GM19372 (cell line): ENCODE measurements at regions not wholly inside any gene's neighbourhood (a gene's known extent, or its start where the extent isn't known, plus 50 kb on each side); places are given as distances from the start of the nearest gene placed in this dataset.
A peak's percentile ranks its signal among the peaks of the same experiment; 100 is the strongest.

ENCODE experiments used
- ATAC-seq: cut with Tn5 transposase; IDR thresholded peaks from one replicate; pipeline ENCODE4 v1.9.1; 2021; ENCODE audit warnings: mild to moderate bottlenecking, low read depth, moderate library complexity; ENCODE audit not compliant: unreplicated experiment

DNA sequence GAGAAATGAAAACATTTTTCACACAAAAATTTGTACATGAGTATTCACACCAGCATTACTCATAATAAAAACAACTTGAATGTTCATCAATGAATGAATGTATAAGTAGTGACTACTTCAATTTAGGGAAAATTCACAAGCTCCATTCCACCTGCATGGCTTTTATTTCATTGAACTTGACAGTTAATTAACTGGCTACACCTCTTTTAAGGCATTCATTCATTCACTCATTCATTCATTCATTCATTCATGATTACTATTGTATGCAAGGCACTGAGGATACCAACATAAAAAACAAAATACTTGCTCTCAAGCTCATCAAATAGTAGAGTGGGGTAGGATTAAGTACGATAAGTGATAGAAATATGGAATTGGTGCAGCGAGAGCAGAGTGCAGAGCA is 198.3 kb upstream of the DLGAP1 start:
- no peak for ATAC-seq

DNA sequence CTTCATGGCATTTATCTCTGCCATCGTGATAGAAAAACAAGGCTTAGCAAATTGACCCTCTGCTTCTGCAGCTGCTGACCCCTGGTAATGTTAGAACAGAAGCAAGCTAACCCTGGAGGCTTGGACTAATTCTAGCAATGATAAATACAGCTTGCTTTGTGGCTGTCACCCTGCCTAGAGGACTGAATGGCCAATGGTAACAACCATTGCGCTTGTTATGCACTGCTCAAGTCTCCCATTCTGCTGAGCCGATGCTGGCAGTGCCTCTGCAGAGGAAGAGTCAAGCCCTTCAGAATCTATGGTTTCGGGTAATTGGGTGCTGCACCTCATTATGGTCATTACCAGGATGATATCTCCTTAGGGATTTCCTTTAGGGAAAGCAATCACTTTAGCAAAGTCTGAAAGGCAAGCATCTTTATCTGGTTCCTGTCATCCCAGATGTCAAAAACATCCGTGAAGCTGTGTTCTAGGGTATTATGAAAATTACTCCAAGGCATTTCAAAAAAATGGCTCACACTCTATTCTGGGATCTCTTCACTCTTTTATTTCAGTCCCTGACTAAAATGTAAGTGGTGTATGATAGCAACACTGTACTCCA is 186.8 kb upstream of the DLGAP1 start:
- no peak for ATAC-seq

- no peak for ATAC-seq
Observed at GRCh38 chr18:4640349-4641012, 185.4 kb upstream of the DLGAP1 start.

- ATAC-seq = peak; percentile 70
Observed at GRCh38 chr18:4639628-4640310, 184.7 kb upstream of the DLGAP1 start.

DNA sequence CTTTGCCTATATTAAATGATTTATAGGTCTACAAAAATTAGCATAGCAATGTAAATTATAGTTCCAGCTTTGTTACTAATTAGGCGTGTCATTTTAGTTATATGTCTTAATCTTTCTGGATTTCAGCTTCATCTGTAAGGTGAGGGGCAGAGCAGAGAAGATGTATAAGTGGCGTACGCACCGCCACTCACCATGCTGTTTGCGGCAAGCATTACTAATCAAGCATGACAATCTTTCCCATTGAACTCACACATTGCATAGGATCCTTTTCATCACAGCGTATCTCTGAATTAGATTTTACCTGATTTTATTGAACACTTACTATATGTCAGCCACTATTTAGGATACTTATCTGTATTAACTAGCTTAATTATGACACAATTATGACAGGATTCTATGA is 183.6 kb upstream of the DLGAP1 start:
- ATAC-seq = no peak

DNA sequence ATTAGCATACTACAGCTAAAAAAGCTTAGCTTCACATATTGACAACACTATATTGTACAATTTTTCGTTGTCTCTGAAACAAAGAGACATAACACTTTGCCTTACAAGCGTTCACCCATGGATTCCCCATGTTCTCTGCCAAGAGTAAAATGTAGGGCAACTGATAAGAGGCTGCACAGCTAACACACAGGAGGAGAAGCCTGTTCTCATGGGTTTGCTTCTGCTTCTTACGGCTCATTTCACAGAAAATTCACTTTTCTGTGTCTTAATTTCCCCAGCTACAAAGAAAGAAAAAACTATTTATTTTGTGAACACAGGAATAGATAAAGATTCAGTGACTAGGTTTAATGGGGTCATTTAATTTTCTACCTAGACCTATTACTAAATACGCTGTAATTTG is 182.8 kb upstream of the DLGAP1 start:
- ATAC-seq = no peak

- no peak for ATAC-seq
Observed at GRCh38 chr18:4636967-4637366, 181.9 kb upstream of the DLGAP1 start.

GRCh38 chr18:4631239-4631638 is 176.1 kb upstream of the DLGAP1 start:
- ATAC-seq = no peak

- ATAC-seq = no peak
Observed at GRCh38 chr18:4605212-4605611, 150.1 kb upstream of the DLGAP1 start.

DNA sequence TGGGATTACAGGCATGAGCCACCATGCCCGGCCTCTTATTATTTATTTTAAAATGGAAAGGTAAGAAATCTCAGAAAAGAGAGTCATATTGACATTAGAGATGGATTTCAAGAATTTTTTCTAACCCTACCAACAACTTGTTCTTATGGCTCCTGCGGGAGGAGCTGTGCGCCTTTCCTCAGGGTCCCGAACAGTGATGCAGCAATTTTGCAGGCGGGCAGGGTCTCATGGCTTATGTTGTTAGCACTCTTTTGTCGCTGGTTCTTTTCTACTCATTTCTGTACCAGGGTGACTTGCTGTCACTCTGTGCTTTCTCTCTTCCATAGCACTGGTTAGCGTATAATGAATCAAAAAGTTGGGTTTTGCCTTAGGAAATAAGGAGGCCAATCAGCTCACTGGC is 148.8 kb upstream of the DLGAP1 start:
- no peak for ATAC-seq

DNA sequence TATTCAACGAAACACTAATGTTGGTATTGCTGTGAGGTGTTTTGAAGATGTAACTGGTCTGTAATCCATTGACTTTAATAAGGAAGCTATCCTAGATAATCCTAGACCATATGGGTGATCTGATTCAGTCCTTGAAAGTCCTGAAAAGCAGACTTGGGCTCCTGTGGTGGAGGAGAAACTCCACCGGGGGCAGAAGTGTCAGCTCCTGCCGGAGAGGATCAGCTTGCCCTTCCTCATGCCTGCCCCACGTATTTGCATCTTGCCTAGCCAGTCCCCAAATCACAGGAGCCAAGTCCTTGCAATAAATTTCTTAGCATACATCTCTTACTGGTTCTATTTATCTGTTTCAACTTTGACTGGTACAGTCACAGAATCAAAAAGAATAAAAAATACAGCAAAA is 144.2 kb upstream of the DLGAP1 start:
- ATAC-seq = no peak

GRCh38 chr18:4597301-4597700 is 142.2 kb upstream of the DLGAP1 start:
- ATAC-seq = no peak

- ATAC-seq = no peak
Observed at GRCh38 chr18:4593895-4594294, 138.8 kb upstream of the DLGAP1 start.

GRCh38 chr18:4593459-4593858 is 138.4 kb upstream of the DLGAP1 start:
- no peak for ATAC-seq

- no peak for ATAC-seq
Observed at GRCh38 chr18:4589056-4589800, 134.1 kb upstream of the DLGAP1 start.

DNA sequence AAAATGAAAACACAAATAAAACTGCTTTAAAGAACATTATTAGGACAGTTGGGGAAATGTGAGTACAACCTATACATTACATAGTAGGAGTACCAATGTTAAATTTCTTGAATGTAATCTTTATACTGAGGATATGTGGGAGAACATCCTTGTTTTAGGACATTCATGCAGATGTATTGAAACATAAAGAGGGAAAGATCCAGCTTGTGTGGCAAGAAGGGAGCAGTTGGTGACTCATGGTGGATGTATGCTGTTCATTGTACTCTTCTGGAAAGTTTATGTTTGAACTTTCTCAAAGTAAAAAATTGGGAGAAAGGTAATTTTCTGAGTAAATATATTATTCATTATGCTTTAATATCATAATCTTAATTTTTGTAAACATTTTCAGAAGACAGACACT is 132.1 kb upstream of the DLGAP1 start:
- no peak for ATAC-seq

DNA sequence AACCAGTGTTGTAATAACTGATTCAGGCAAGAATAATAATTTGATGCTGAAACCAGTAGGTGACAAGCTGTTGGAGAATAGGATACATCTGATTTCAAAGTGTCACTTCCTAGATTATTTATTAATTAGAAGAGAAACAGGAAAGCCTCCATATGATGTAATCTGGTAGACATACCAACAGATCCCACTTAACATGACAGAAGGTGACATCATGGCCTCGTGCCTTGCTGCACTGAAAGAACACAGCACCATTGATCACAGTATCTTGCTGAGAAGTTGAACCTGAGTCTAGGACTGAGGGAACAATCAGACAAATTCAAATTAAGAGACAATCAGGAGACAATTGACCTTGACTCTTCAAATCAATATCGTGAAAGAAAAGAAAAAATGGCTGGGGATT is 131.6 kb upstream of the DLGAP1 start:
- ATAC-seq = no peak

DNA sequence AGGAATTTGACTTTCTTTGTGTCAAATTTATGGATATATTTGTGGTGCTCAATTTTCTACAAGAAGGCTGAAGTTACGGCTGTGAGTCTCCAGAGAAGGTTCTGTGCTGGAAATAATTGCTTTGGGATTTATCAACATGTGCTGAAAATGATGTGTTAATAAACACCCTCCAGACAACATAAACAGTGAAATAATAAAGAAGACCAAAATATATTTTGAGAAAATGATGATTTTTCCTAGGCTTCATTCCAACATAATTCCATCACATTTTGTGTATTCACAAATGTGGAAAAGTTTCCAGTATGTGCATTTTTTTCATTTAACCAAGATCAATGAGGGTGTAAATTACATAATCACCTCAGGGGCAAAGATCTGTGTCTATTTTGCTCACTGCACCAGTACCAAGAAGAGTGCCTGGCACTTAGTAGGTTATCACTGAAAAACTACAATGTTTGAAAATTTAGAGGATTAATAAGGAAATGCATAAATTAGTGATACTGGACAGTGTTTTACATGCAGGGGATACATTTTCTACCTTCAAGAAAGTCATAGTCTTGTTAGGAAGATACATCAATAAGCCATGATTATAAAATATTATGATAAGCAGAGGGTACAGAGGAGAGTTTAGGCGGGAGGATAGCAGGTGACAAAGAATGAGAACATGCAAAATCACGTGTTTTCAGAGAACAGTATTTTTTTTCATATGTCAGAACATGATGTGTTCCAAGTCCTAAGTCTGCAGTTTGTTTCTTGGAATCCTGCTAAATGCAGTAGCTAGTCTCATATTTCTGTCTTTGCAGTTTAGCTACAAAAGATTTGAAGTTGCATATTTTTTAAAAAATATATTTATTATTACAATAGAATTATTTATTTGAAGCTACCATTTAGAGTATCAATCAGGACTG is 127.6 kb upstream of the DLGAP1 start:
- no peak for ATAC-seq

DNA sequence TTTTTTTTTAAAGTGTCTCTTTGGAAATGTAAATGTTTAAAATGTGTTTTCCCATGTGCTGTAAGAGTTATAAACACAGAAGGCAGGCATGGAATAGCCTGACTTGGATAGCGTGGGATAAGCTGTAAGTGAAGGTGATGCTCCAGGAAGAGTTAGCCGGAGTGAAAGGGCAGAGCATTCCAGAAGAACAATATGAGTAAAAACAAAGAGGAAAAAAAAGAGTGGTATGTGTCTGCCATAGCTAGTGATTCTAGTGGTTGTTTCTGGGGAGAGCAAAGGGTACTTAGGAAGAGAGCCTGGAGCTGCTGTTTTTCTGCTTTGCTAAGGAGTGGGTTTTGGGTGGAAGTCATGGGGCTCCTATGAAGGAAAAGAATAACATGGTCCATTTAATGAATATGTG is 126.9 kb upstream of the DLGAP1 start:
- ATAC-seq = no peak

DNA sequence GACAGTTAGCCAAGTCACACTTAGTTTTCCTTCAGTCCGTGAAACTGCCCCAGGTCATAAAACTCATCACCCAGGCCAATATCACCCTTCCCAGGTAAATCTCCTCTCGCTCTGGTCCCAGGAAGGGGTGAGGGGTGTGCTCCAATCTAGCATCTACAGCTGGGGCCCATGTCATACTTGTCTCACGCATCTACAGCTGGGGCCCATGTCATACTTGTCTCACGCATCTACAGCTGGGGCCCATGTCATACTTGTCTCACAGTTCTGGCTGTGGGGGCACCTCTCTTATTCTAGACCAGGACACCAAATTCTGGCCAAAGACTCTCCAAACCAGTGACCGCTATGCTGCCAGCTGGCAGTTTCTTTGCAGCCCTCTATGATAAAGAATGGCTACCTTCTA is 123.3 kb upstream of the DLGAP1 start:
- no peak for ATAC-seq
